ENCODE measurements at regions not wholly inside any gene's neighbourhood (a gene's known extent, or its start where the extent isn't known, plus 50 kb on each side); places are given as distances from the start of the nearest gene placed in this dataset.

GRCh38 chr2:156897548-156897947 is 360.0 kb upstream of the GALNT5 start:
- Histone ChIP-seq H3K36me3 (no peaks in the 10 kb centered on the region), H3K27ac (no peak overlapping the region), H3K4me3 (no peak overlapping the region), H3K9me3 (no peaks in the 10 kb centered on the region), H3K27me3 (no peaks in the 10 kb centered on the region), H3K4me1 (no peaks in the 10 kb centered on the region)
- no peak for TF ChIP-seq CTCF (IDR thresholded peaks at IDR 0.05)
- TF ChIP-seq POLR2A (IDR thresholded peaks at IDR 0.05) = no peak
- DNase-seq = no peak

DNA sequence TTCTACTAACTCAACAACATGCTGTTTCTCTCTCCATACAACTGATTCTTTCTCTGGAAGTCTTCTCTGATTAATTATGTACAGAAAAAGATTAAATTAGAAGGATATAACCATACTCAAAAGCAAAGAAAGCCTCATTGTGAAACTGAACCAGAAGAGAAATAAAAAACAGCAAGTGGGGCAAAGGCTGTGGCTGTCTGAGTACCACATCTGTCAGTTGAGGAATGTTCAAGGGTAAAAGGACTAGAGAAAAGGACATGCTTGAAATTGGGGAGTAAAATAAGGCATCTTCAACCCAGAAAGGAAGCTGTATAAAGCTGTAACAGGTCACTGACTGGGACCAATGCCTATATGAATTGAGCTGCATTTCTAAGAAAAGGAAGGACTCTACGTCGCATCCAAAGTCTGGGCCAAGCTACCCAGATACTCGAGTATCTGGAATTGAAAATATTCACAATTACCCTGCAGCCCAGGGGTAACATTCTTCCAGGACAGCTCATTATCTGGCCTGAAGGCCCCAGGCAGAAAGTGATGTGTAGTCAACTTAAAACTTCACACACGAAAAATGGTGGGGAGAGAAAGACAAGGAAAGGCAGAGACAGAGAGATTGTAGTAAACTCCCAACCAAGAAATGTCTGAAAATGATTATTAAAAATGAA is 356.0 kb upstream of the GALNT5 start:
- no peaks in the 10 kb centered on the region for H3K4me1 ChIP-seq
- H3K27ac ChIP-seq = no peak overlapping the region
- no peak for DNase-seq
- H3K9me3 ChIP-seq = no peaks in the 10 kb centered on the region
- H3K36me3 ChIP-seq = no peaks in the 10 kb centered on the region
- no peaks in the 10 kb centered on the region for H3K27me3 ChIP-seq
- H3K4me3 ChIP-seq = no peak overlapping the region
- TF ChIP-seq POLR2A (IDR thresholded peaks at IDR 0.05) = no peak
- TF ChIP-seq CTCF (IDR thresholded peaks at IDR 0.05) = no peak

DNA sequence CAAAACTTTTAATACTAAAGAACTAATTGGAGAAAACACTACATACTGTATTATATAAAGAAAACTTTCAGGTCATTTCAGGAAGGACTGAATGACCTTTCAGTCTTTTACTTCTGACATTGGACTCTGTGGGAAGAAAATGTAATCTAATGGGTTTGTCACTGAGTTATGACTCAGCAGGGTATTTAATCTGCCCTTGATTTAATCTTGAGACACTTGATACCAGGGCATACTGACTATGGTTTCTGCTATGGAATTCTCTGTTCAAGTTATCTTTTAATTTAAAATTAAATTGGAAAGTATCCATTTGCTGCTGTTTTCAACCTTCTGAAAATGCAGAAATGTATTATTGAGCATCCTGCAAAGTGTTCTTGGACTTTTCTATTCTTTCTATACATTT is 354.2 kb upstream of the GALNT5 start:
- DNase-seq = no peak

GRCh38 chr2:156907806-156908205 is 349.7 kb upstream of the GALNT5 start:
- TF ChIP-seq CTCF (IDR thresholded peaks at IDR 0.05) (no peak), POLR2A (IDR thresholded peaks at IDR 0.05) (no peak)
- Histone ChIP-seq H3K27me3 (no peaks in the 10 kb centered on the region), H3K27ac (no peak overlapping the region), H3K4me3 (no peak overlapping the region), H3K36me3 (no peaks in the 10 kb centered on the region), H3K9me3 (no peaks in the 10 kb centered on the region), H3K4me1 (no peaks in the 10 kb centered on the region)
- DNase-seq = no peak

More for the DNA sequence above, 354.2 kb upstream of the GALNT5 start:
- no peaks in the 10 kb centered on the region for H3K36me3 ChIP-seq
- H3K27ac ChIP-seq = no peak overlapping the region
- no peaks in the 10 kb centered on the region for H3K27me3 ChIP-seq
- TF ChIP-seq POLR2A (IDR thresholded peaks at IDR 0.05) = no peak
- TF ChIP-seq CTCF (IDR thresholded peaks at IDR 0.05) = no peak
- no peaks in the 10 kb centered on the region for H3K9me3 ChIP-seq
- H3K4me3 ChIP-seq = no peak overlapping the region
- H3K4me1 ChIP-seq = no peaks in the 10 kb centered on the region

- no peaks in the 10 kb centered on the region for H3K27me3 ChIP-seq
- no peak overlapping the region for H3K27ac ChIP-seq
- TF ChIP-seq CTCF (IDR thresholded peaks at IDR 0.05) (no peak), POLR2A (IDR thresholded peaks at IDR 0.05) (no peak)
- H3K9me3 ChIP-seq = no peaks in the 10 kb centered on the region
- no peaks in the 10 kb centered on the region for H3K4me1 ChIP-seq
- no peak for DNase-seq
- H3K36me3 ChIP-seq = no peaks in the 10 kb centered on the region
- no peak overlapping the region for H3K4me3 ChIP-seq
Observed at GRCh38 chr2:156908825-156909224, 348.7 kb upstream of the GALNT5 start.

- H3K36me3 ChIP-seq = no peaks in the 10 kb centered on the region
Observed at GRCh38 chr2:156909983-156910382, 347.5 kb upstream of the GALNT5 start.

More at GRCh38 chr2:156909983-156910382, 347.5 kb upstream of the GALNT5 start:
- DNase-seq = no peak
- Histone ChIP-seq H3K4me1 (no peaks in the 10 kb centered on the region), H3K4me3 (no peak overlapping the region), H3K27me3 (no peaks in the 10 kb centered on the region), H3K9me3 (no peaks in the 10 kb centered on the region), H3K27ac (no peak overlapping the region)
- TF ChIP-seq CTCF (IDR thresholded peaks at IDR 0.05) = no peak
- no peak for TF ChIP-seq POLR2A (IDR thresholded peaks at IDR 0.05)
